Astrocyte (in vitro differentiated cells and primary cell): ENCODE measurements at regions not wholly inside any gene's neighbourhood (a gene's known extent, or its start where the extent isn't known, plus 50 kb on each side); places are given as distances from the start of the nearest gene placed in this dataset.

Source experiments
- CTCF ChIP-seq: IDR thresholded peaks from 2 replicates; pipeline ENCODE4 v1.5.1; 2011; ENCODE audit warnings: low read depth, mild to moderate bottlenecking, inconsistent platforms, low read length, moderate library complexity; ENCODE audit not compliant: insufficient read depth
- EZH2 ChIP-seq: IDR thresholded peaks from 2 replicates; pipeline ENCODE4 v1.6.1; 2012; ENCODE audit warnings: mild to moderate bottlenecking, low read length, inconsistent platforms; ENCODE audit not compliant: insufficient read depth

GRCh38 chr10:118504044-118504443, 91.4 kb downstream of the PRLHR start:
- no peak for TF ChIP-seq CTCF
- TF ChIP-seq EZH2 = no peak
